GM19452 (cell line): ENCODE measurements at regions not wholly inside any gene's neighbourhood (a gene's known extent, or its start where the extent isn't known, plus 50 kb on each side); places are given as distances from the start of the nearest gene placed in this dataset.
A peak's percentile ranks its signal among the peaks of the same experiment; 100 is the strongest.
"Not testable (repeated sequence)": the region's sequence is repeated elsewhere in the genome, so short reads cannot be mapped to it uniquely, and the experiment has no call there.

ENCODE experiments used
- ATAC-seq: cut with Tn5 transposase; IDR thresholded peaks from one replicate; pipeline ENCODE4 v1.9.1; 2021; ENCODE audit not compliant: unreplicated experiment

GRCh38 chr20:4635781-4636180 is 50.5 kb upstream of the PRNP start:
- no peak for ATAC-seq

- ATAC-seq: no peak
These were observed 50.9 kb upstream of the PRNP start for GRCh38 chr20:4635342-4635741.

GRCh38 chr20:4633780-4634179 is 52.5 kb upstream of the PRNP start:
- no peak for ATAC-seq

GRCh38 chr20:4633379-4633778 is 52.9 kb upstream of the PRNP start:
- ATAC-seq: no peak

- ATAC-seq: no peak
These were observed 53.4 kb upstream of the PRNP start for GRCh38 chr20:4632876-4633275.

- no peak for ATAC-seq
These were observed 60.0 kb upstream of the PRNP start for GRCh38 chr20:4626228-4626627.

GRCh38 chr20:4625687-4626086 is 60.6 kb upstream of the PRNP start:
- ATAC-seq: no peak

- ATAC-seq: not testable (repeated sequence)
These were observed 61.5 kb upstream of the PRNP start for GRCh38 chr20:4624675-4625336.

GRCh38 chr20:4619144-4619543 is 67.1 kb upstream of the PRNP start:
- not testable (repeated sequence) for ATAC-seq

- no peak for ATAC-seq
These were observed 68.8 kb upstream of the PRNP start for GRCh38 chr20:4617484-4617883.

- no peak for ATAC-seq
These were observed 69.2 kb upstream of the PRNP start for GRCh38 chr20:4617019-4617418.

GRCh38 chr20:4613718-4614620 is 72.3 kb upstream of the PRNP start:
- no peak for ATAC-seq

GRCh38 chr20:4613184-4613583 is 73.1 kb upstream of the PRNP start:
- no peak for ATAC-seq

GRCh38 chr20:4610871-4611270 is 75.4 kb upstream of the PRNP start:
- no peak for ATAC-seq

GRCh38 chr20:4609511-4609910 is 76.7 kb upstream of the PRNP start:
- no peak for ATAC-seq

GRCh38 chr20:4608861-4609260 is 77.4 kb upstream of the PRNP start:
- ATAC-seq: no peak

GRCh38 chr20:4607287-4607713 is 79.0 kb upstream of the PRNP start:
- peak; percentile 55 for ATAC-seq

- ATAC-seq: no peak
These were observed 80.2 kb upstream of the PRNP start for GRCh38 chr20:4606051-4606450.

- no peak for ATAC-seq
These were observed 81.1 kb upstream of the PRNP start for GRCh38 chr20:4605166-4605565.

GRCh38 chr20:4604580-4604979 is 81.7 kb upstream of the PRNP start:
- no peak for ATAC-seq

- no peak for ATAC-seq
These were observed 82.5 kb upstream of the PRNP start for GRCh38 chr20:4603724-4604123.

- ATAC-seq: no peak
These were observed 84.0 kb upstream of the PRNP start for GRCh38 chr20:4602297-4602631.
